Limb (tissue), 2 donors: ENCODE measurements at regions not wholly inside any gene's neighbourhood (a gene's known extent, or its start where the extent isn't known, plus 50 kb on each side); places are given as distances from the start of the nearest gene placed in this dataset.

ENCODE experiments used
- DNase-seq, 2 donors: peaks; one replicate each; pipeline ENCODE4 v3.0.0-alpha.2; 2016; ENCODE audit errors: extremely low spot score in 2 of 2

- DNase-seq = peak in 1 of 2 donors; percentile 1
Measured at GRCh38 chrX:55546956-55547355, 57.3 kb upstream of the USP51 start.
